BLaER1 (cell line): ENCODE measurements at regions not wholly inside any gene's neighbourhood (a gene's known extent, or its start where the extent isn't known, plus 50 kb on each side); places are given as distances from the start of the nearest gene placed in this dataset.
A peak's percentile ranks its signal among the peaks of the same experiment; 100 is the strongest.

ENCODE experiments used
- H3K27ac ChIP-seq: shearing (Covaris generic); formaldehyde crosslinking; 2 replicates; pipeline ENCODE4 v1.8.1; 2022
- H3K27me3 ChIP-seq: shearing (Covaris generic); formaldehyde crosslinking; 2 replicates; pipeline ENCODE4 v1.8.1; 2022
- H3K36me3 ChIP-seq: shearing (Covaris generic); formaldehyde crosslinking; 2 replicates; pipeline ENCODE4 v1.8.1; 2022
- H3K4me1 ChIP-seq: shearing (Covaris generic); formaldehyde crosslinking; 2 replicates; pipeline ENCODE4 v1.8.1; 2022
- H3K4me2 ChIP-seq: shearing (Covaris generic); formaldehyde crosslinking; 2 replicates; pipeline ENCODE4 v1.8.1; 2022
- H3K4me3 ChIP-seq: shearing (Covaris generic); formaldehyde crosslinking; 2 replicates; pipeline ENCODE4 v1.8.1; 2022
- H3K9ac ChIP-seq: shearing (Covaris generic); formaldehyde crosslinking; 2 replicates; pipeline ENCODE4 v1.8.1; 2022
- H3K9me3 ChIP-seq: shearing (Covaris generic); formaldehyde crosslinking; 2 replicates; pipeline ENCODE4 v1.8.1; 2022
- H4K20me1 ChIP-seq: shearing (Covaris generic); formaldehyde crosslinking; 2 replicates; pipeline ENCODE4 v1.8.1; 2022
- Cebpa-rat ChIP-seq: shearing (Covaris generic); IDR thresholded peaks from 2 replicates; pipeline ENCODE4 v1.8.1; 2022

- Histone ChIP-seq H3K27me3 (no peaks in the 10 kb centered on the region), H4K20me1 (no peaks in the 10 kb centered on the region), H3K9me3 (no peaks in the 10 kb centered on the region), H3K36me3 (no peaks in the 10 kb centered on the region), H3K4me1 (peaks cover 67% of the 10 kb centered on the region), H3K27ac (no peak overlapping the region), H3K4me3 (no peak overlapping the region), H3K9ac (no peak overlapping the region), H3K4me2 (no peak overlapping the region; the same call in 1 of the 2 replicates)
- TF ChIP-seq Cebpa-rat, result no peak
Observed at GRCh38 chr10:131769571-131770410, 131.0 kb upstream of the PPP2R2D start.

- Histone ChIP-seq H3K27ac (no peak overlapping the region), H4K20me1 (no peaks in the 10 kb centered on the region), H3K9me3 (peaks cover 9% of the 10 kb centered on the region), H3K4me2 (peak overlapping the region; percentile 73), H3K36me3 (no peaks in the 10 kb centered on the region), H3K4me1 (peaks cover 64% of the 10 kb centered on the region), H3K4me3 (no peak overlapping the region), H3K27me3 (no peaks in the 10 kb centered on the region), H3K9ac (no peak overlapping the region)
- no peak for TF ChIP-seq Cebpa-rat
Observed at GRCh38 chr10:131770946-131771633, 129.7 kb upstream of the PPP2R2D start.

GRCh38 chr10:131771634-131772358 is 129.0 kb upstream of the PPP2R2D start:
- Histone ChIP-seq H3K27me3 (no peaks in the 10 kb centered on the region), H3K9me3 (peaks cover 16% of the 10 kb centered on the region), H3K9ac (no peak overlapping the region)

GRCh38 chr10:131772441-131772840 is 128.4 kb upstream of the PPP2R2D start:
- TF ChIP-seq Cebpa-rat, result no peak
- no peaks in the 10 kb centered on the region for H4K20me1 ChIP-seq
- no peaks in the 10 kb centered on the region for H3K36me3 ChIP-seq
- peaks cover 57% of the 10 kb centered on the region for H3K4me1 ChIP-seq
- H3K27ac ChIP-seq, result no peak overlapping the region
- H3K4me2 ChIP-seq, result peak overlapping the region; percentile 73
- no peak overlapping the region for H3K9ac ChIP-seq
- H3K4me3 ChIP-seq, result no peak overlapping the region
- H3K27me3 ChIP-seq, result no peaks in the 10 kb centered on the region
- peaks cover 22% of the 10 kb centered on the region for H3K9me3 ChIP-seq

More at GRCh38 chr10:131771634-131772358, 129.0 kb upstream of the PPP2R2D start:
- Histone ChIP-seq H4K20me1 (no peaks in the 10 kb centered on the region), H3K27ac (no peak overlapping the region), H3K4me3 (no peak overlapping the region), H3K4me1 (peaks cover 57% of the 10 kb centered on the region), H3K36me3 (no peaks in the 10 kb centered on the region), H3K4me2 (peak overlapping the region; percentile 73)
- no peak for TF ChIP-seq Cebpa-rat

- H3K27ac ChIP-seq, result no peak overlapping the region
- TF ChIP-seq Cebpa-rat, result no peak
- H3K9ac ChIP-seq, result no peak overlapping the region
- H3K4me2 ChIP-seq, result peak overlapping the region; percentile 73
- no peaks in the 10 kb centered on the region for H3K36me3 ChIP-seq
- no peaks in the 10 kb centered on the region for H3K27me3 ChIP-seq
- H3K4me1 ChIP-seq, result peaks cover 62% of the 10 kb centered on the region
- H4K20me1 ChIP-seq, result no peaks in the 10 kb centered on the region
- peaks cover 35% of the 10 kb centered on the region for H3K9me3 ChIP-seq
- no peak overlapping the region for H3K4me3 ChIP-seq
Observed at GRCh38 chr10:131773370-131774343, 127.2 kb upstream of the PPP2R2D start.

- Histone ChIP-seq H3K9me3 (peaks cover 45% of the 10 kb centered on the region), H3K4me3 (no peak overlapping the region), H3K4me2 (peak overlapping the region; percentile 73), H3K27ac (no peak overlapping the region), H3K9ac (peak overlapping the region; percentile 10; the same call in 1 of the 2 replicates), H4K20me1 (no peaks in the 10 kb centered on the region), H3K4me1 (peaks cover 62% of the 10 kb centered on the region), H3K36me3 (no peaks in the 10 kb centered on the region), H3K27me3 (no peaks in the 10 kb centered on the region)
- no peak for TF ChIP-seq Cebpa-rat
Observed at GRCh38 chr10:131774681-131775085, 126.1 kb upstream of the PPP2R2D start.

- Histone ChIP-seq H3K27me3 (no peaks in the 10 kb centered on the region), H3K9me3 (peaks cover 52% of the 10 kb centered on the region), H3K27ac (no peak overlapping the region), H3K4me1 (peaks cover 58% of the 10 kb centered on the region), H4K20me1 (no peaks in the 10 kb centered on the region), H3K4me3 (no peak overlapping the region), H3K36me3 (no peaks in the 10 kb centered on the region), H3K4me2 (peak overlapping the region; percentile 73), H3K9ac (no peak overlapping the region)
- TF ChIP-seq Cebpa-rat, result no peak
Observed at GRCh38 chr10:131775433-131775832, 125.4 kb upstream of the PPP2R2D start.

GRCh38 chr10:131775833-131776232 is 125.0 kb upstream of the PPP2R2D start:
- Histone ChIP-seq H3K4me3 (no peak overlapping the region), H3K9ac (no peak overlapping the region), H4K20me1 (no peaks in the 10 kb centered on the region), H3K9me3 (peaks cover 53% of the 10 kb centered on the region), H3K4me1 (peaks cover 54% of the 10 kb centered on the region), H3K36me3 (no peaks in the 10 kb centered on the region), H3K27ac (no peak overlapping the region), H3K27me3 (no peaks in the 10 kb centered on the region), H3K4me2 (peak overlapping the region; percentile 73; the same call in 1 of the 2 replicates)
- no peak for TF ChIP-seq Cebpa-rat

- no peak for TF ChIP-seq Cebpa-rat
- Histone ChIP-seq H3K9me3 (peaks cover 60% of the 10 kb centered on the region), H3K36me3 (no peaks in the 10 kb centered on the region), H4K20me1 (no peaks in the 10 kb centered on the region), H3K4me1 (peaks cover 48% of the 10 kb centered on the region), H3K4me2 (no peak overlapping the region), H3K9ac (no peak overlapping the region), H3K27me3 (no peaks in the 10 kb centered on the region), H3K27ac (no peak overlapping the region), H3K4me3 (0 out of 2 replicates have a peak overlapping the region, but pooled peaks have one; percentile 7)
Observed at GRCh38 chr10:131776496-131776895, 124.3 kb upstream of the PPP2R2D start.
